ENCODE measurements at regions not wholly inside any gene's neighbourhood (a gene's known extent, or its start where the extent isn't known, plus 50 kb on each side); places are given as distances from the start of the nearest gene placed in this dataset.
"Not testable (repeated sequence)": the region's sequence is repeated elsewhere in the genome, so short reads cannot be mapped to it uniquely, and the experiment has no call there.

- no peak for DNase-seq
Measured at GRCh38 chr5:158039911-158040347, 181.0 kb upstream of the CLINT1 start.

DNA sequence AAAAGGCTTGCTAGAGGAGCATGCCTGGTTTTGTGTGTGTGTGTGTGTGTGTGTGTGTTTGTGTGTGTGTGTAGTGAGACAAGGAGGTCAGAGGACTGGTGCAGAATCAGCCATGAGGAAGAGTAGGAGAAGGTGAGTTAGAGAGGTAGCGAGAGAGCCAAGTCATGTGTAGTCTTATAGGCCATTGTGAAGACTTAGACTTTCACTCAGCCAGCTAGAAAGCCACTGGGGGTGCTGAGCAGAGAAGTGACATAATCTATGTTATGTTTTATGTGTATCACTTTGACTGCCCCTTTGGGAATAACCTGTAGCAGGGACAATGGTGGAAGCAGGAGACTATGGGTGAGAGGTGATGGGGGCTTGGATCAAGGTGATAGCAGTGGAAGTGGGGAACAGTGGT is 180.5 kb upstream of the CLINT1 start:
- no peak for DNase-seq

DNA sequence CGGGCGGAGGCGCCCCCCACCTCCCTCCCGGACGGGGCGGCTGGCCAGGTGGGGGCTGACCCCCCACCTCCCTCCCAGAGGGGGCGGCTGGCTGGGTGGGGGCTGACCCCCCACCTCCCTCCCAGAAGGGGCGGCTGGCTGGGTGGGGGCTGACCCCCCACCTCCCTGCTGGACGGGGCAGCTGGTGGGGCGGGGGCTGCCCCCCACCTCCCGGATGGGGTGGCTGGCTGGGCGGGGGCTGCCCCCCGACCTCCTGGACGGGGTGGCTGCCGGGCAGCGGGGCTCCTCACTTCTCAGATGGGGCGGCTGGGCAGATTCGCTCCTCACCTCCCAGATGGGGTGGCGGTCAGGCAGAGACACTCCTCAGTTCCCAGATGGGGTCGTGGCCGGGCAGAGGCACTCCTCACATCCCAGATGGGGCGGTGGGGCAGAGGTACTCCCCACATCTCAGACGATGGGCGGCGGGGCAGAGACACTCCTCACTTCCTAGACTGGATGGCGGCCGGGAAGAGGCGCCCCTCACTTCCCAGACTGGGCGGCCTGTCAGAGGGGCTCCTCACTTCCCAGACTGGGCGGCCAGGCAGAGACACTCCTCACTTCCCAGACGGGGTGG is 178.1 kb upstream of the CLINT1 start:
- DNase-seq = not testable (repeated sequence)

DNA sequence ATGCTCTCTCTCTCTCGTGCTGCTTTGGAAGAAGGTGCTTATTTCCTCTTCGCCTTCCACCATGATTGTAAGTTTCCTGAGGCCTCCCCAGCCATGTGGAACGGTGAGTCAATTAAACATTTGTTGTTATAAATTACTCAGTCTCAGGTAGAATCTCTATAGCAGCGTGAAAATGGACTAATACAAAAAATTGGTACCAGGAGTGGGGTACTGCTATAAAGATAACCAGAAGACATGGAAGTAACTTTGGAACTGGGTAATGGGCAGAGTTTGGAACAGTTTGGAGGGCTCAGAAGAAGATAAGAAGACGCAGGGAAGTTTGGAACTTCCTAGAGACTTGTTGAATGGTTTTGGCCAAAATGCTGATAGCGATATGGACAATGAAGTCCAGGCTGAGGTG is 175.6 kb upstream of the CLINT1 start:
- DNase-seq = not testable (repeated sequence)

DNA sequence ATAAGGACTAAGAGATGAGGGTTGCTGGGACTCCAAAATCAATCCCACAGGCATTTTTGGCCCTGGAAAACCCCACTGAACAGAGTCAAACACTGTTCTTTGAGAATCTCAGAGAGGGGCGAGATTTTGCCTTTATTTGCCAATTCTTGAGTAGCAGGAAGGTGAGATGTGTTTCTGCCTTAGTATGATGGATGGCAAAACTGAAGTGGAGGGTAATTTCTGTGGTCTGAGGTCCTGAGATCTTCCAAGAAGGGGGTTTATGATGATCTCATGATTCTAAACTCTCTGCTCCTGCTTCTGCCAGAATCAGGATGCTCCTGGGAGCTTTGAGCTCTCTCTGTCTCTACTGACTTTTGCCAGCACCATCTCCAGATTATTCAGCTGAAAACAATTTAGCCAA is 174.8 kb upstream of the CLINT1 start:
- DNase-seq = no peak

GRCh38 chr5:158033076-158033475 is 174.1 kb upstream of the CLINT1 start:
- DNase-seq = no peak

GRCh38 chr5:158032246-158032645 is 173.3 kb upstream of the CLINT1 start:
- no peak for DNase-seq

GRCh38 chr5:158027806-158028775 is 169.1 kb upstream of the CLINT1 start:
- DNase-seq = no peak

- no peak for DNase-seq
Measured at GRCh38 chr5:158026304-158027031, 167.5 kb upstream of the CLINT1 start.

GRCh38 chr5:158023266-158023665 is 164.3 kb upstream of the CLINT1 start:
- DNase-seq = no peak

- DNase-seq = no peak
Measured at GRCh38 chr5:158022837-158023236, 163.9 kb upstream of the CLINT1 start.

DNA sequence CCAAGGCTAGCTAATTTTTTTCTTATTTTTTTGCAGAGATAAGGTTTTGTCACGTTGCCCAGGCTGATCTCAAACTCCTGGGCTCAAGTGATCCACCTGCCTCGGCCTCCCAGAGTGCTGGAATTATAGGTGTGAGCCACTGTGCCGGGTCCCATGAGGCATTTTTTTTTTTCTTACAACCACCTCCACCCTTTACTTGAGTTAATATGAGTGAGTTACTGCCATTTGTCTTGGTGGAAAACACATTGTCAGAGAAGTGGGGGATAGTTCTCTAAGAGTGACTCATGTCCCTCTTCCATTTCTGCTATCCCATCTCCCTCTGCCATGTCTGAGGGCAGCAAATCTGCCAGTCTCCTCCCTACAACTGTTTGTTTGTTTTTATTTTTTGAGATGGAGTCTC is 163.4 kb upstream of the CLINT1 start:
- DNase-seq = no peak

DNA sequence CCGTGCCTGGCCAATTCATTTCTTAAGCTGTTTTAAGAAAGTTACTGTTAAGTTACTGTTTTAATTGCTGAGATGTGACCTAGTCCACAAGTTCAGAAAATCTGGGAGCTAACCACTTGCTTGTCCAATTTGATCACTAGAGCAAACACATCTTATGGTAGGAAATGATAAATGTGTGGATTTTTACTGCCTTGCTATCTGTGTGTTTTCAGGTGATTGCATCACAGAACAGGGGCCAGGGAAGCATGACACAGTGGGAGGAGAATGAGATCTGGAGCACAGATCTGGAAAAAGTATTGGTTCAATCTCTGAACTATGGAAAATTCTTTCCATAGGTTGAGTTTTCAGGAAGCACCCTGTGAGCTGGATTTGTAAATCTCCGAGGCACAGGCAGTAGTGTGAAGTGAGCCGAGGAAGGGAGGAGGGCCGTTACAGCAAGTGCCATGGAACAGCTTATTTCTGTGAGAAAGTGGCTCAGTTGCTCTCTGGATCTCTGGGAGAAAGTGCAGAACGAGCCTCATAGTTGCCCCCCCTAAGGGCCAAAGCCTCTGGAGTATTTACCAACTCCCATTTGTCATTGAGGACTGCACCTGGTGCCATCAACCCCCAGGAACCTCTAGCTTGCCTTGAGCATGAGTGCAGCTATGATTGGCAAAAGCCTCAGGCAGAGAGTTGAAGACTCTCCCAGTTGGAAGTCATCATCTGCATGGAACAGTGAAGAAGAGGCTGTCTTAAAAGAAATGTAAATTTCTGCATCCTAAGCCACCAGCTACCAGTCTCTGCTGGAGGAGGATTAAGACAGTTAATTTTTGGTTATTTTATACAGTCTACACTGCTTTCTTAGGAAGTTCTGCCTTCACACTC is 161.8 kb upstream of the CLINT1 start:
- no peak for DNase-seq

DNA sequence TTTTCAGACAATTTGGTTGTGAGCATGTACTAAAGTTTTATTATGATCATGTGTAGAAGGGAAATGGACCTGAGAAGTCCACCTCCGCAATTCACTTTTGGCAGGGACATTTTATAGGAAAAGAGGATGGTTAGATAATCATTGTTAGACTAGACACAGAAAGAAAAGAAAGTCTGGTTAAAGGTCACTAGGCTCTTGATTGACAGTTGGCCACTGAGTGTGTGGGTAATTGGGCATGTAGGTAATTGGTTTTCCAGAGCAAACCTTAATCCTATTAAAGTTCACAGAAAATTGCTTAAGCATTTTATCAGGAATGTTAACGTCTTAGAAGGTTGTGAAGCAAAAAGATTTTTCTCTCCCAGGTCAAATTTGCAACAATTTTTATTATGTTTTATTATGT is 158.5 kb upstream of the CLINT1 start:
- no peak for DNase-seq

DNA sequence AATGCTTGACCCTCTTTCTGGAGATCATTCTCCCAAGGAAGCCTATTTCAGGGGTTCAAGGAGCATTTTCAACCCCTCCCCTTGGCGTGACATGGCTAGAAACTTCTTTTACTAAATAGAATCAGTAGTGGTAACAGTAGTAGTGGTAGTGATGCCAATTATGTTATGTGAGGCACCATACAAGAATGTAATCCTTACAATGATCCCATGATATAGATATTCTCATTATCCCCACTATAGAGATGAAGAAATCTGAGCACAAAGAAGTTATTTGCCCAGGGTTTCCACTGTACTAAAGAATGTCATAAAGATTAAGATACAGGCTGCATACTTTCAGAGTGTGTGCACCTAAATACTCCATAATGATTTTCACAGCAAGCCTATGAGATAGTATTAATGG is 155.4 kb upstream of the CLINT1 start:
- no peak for DNase-seq

DNA sequence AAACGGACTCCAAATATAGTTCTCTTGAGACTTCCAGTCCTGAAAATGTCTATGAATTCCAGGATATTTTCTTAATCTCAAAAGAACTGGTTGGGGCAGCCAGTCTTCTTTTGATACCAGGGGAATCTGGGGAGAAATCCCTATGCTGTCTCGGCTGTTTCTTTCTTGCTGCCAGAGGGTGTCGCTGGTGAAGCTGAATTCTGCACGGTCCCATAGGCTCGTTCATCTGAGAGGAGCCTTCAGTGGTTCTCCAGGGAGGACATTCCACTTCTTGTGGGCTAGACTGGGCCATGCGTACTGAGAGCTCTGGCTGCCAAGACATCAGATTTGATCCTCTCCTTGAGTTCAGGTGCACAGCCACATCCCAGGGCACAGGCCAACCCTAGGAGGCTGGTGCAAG is 155.0 kb upstream of the CLINT1 start:
- DNase-seq = no peak

DNA sequence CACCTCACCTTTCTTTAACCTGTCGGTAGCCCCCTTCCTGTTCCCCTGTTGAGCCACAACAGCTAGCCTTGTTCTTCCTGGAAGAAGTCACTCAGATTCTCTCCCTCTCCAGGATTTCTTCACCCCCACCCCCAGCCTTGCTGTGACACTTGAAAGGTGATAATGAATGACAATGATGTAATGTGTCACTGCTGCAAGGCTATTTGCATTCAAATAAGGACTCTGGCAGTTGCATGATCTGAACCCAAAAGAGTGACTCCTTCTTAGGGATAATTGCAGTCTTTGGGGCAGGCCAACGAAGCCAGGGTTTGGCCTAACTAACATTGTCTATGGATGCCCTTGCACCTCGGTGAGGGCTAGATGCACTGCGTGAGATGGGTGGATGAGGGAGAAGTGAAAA is 154.4 kb upstream of the CLINT1 start:
- no peak for DNase-seq

DNA sequence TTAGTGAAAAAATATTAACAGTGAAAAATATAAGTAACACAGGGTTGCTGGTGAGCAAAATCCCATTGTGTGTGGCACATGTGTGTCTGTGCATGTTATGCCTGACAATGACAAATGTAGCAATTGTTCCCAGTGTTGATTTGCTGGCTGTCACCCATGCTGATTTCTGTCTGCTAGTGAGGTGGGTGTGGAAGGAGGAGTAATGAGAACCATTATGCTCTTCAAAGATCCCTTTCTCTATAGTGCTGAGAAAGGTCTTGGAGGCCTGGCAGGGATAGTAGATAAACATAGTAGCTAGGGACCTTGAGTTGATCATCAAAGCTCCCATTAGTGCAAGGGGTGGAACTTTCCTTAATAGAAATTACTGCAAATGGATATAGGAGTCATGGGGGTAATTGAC is 152.5 kb upstream of the CLINT1 start:
- DNase-seq = no peak

DNA sequence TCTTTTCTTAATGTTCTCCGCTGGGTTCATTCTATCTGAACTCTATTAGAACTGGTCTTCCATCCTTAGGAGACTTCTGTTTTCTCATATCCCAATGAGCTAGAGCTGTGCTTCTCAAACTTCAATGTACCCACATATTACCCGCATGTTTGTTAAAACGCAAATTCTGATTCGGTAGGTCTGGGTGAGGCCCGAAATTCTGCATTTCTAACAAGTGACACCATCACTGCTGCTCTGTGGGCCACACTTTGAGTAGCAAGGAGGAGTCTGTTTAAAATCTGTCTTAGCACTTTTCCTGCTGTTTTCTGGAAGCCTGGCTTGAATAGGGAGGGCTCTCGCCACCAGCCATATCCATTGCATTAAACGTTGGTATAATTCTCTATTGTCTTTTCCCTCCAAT is 151.9 kb upstream of the CLINT1 start:
- no peak for DNase-seq

- no peak for DNase-seq
Measured at GRCh38 chr5:158007336-158007735, 148.4 kb upstream of the CLINT1 start.

DNA sequence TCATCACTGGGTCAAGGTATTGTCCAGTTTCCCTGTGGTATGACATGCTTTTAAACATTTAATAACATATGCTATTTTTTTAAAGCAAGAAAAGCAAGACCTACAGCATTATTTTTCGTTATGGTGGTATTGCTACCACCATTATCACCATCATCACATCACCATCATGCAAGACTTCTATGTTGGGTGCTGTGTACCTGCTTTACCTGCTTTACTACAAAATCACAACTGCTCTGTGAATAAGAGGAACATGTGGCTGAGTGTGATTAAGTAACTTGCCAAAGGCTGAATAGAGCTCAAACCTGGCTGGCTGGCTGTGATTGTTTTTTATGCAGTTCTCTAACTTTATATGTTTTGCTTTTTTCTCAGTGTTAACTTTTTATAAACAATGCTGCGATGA is 140.8 kb upstream of the CLINT1 start:
- no peak for DNase-seq

DNA sequence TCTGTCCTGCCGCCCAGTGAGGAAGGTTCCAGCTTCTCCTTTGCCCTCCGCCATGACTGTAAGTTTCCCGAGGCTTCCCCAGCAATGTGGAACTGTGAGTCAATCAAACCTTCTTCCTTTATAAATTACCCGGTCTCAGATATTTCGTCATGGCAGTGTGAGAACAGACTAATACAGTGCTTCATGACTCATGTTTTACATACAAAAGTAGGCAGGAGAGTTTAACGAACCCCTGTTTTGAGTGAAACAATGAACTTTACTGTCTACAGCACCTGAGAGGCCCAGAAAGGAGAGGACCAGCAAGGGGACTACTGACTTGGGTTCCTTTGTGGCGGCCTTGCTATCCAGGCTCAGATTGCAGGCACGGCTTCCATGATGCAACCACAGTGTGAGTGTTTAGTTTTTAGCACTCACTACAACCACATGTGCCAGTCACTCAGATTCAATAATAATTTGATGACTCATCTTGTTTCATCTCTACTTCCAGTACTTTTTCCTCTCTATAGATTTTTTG is 139.1 kb upstream of the CLINT1 start:
- no peak for DNase-seq
